Testis (tissue), 2 donors: ENCODE measurements at regions not wholly inside any gene's neighbourhood (a gene's known extent, or its start where the extent isn't known, plus 50 kb on each side); places are given as distances from the start of the nearest gene placed in this dataset.

Experiments used
- POLR2A ChIP-seq: fragments of 450-650 bp; IDR thresholded peaks from one replicate; pipeline ENCODE4 v1.6.1; 2017; ENCODE audit warnings: antibody characterized with exemption, mild to moderate bottlenecking, moderate library complexity
- TF ChIP-seq, protein P1 (sequence below), 3 experiments: fragments of 450-650 bp in 2 of 3; fragments of 200-600 bp in 1 of 3; sonication (generic) in 1 of 3; IDR thresholded peaks; one replicate each; pipeline ENCODE4 v1.5.1; 2016 to 2019; ENCODE audit warnings: antibody characterized with exemption in 3 of 3, mild to moderate bottlenecking in 2 of 3, moderate library complexity in 1 of 3

DNA sequence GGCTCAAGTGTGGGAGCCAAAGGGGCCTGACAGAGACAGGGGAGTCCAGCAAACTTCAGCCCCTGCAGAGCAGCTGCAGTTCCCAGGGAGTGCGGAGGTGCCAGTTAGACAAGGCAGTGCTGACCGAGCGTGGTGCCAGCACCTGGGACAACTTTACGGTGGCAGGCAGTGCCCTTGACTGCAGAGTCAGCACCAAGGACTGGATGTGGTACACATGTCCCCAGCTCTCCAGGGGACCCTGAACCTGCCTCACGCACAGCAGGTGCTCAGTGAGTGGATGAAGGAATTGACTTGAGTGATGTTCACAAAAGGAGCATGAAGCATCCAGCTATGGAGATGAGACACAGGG, 296.5 kb downstream of the SIPA1L2 start:
- TF ChIP-seq, protein P1, sequence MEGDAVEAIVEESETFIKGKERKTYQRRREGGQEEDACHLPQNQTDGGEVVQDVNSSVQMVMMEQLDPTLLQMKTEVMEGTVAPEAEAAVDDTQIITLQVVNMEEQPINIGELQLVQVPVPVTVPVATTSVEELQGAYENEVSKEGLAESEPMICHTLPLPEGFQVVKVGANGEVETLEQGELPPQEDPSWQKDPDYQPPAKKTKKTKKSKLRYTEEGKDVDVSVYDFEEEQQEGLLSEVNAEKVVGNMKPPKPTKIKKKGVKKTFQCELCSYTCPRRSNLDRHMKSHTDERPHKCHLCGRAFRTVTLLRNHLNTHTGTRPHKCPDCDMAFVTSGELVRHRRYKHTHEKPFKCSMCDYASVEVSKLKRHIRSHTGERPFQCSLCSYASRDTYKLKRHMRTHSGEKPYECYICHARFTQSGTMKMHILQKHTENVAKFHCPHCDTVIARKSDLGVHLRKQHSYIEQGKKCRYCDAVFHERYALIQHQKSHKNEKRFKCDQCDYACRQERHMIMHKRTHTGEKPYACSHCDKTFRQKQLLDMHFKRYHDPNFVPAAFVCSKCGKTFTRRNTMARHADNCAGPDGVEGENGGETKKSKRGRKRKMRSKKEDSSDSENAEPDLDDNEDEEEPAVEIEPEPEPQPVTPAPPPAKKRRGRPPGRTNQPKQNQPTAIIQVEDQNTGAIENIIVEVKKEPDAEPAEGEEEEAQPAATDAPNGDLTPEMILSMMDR (IDR thresholded peaks at IDR 0.05), result no peak
- no peak for TF ChIP-seq POLR2A
